PFSK-1 (cell line): ENCODE measurements at regions not wholly inside any gene's neighbourhood (a gene's known extent, or its start where the extent isn't known, plus 50 kb on each side); places are given as distances from the start of the nearest gene placed in this dataset.

Experiments
- POLR2AphosphoS5 ChIP-seq: IDR thresholded peaks from 2 replicates; pipeline ENCODE4 v1.6.1; 2012; ENCODE audit warnings: low read depth, mild to moderate bottlenecking, control low read depth, low read length, moderate library complexity
- REST ChIP-seq, 2 experiments: IDR thresholded peaks; 2 replicates each; pipeline versions ENCODE4 v1.6.1 to v1.8.0; 2011 to 2012; ENCODE audit warnings: low read depth in 2 of 2, low read length in 2 of 2, control low read depth in 1 of 2, inconsistent platforms in 1 of 2, mild to moderate bottlenecking in 1 of 2, moderate library complexity in 1 of 2; ENCODE audit not compliant: insufficient read depth in 1 of 2
- SIN3A ChIP-seq: IDR thresholded peaks from 2 replicates; pipeline ENCODE4 v1.6.1; 2012; ENCODE audit warnings: mild to moderate bottlenecking, low read length, moderate library complexity, borderline replicate concordance; ENCODE audit not compliant: insufficient read depth
- TAF1 ChIP-seq: IDR thresholded peaks from 2 replicates; pipeline ENCODE4 v1.6.1; 2012; ENCODE audit warnings: low read length, control low read depth, borderline replicate concordance; ENCODE audit not compliant: insufficient read depth

- TF ChIP-seq POLR2AphosphoS5 (no peak), TAF1 (no peak), REST (IDR thresholded peaks at IDR 0.05; ENCODE audit: insufficient read depth in 1 of 2, low read depth in 2 of 2, low read length in 2 of 2) (no peak), SIN3A (no peak)
Measured at GRCh38 chr10:94104316-94105000, 110.7 kb downstream of the PLCE1 start.
